ENCODE measurements at regions not wholly inside any gene's neighbourhood (a gene's known extent, or its start where the extent isn't known, plus 50 kb on each side); places are given as distances from the start of the nearest gene placed in this dataset.
"Not testable (repeated sequence)": the region's sequence is repeated elsewhere in the genome, so short reads cannot be mapped to it uniquely, and the experiment has no call there.

GRCh38 chr7:25694211-25694610, 457.8 kb upstream of the NFE2L3 start:
- WGBS, 2 donors, result 79 to 86% methylated on average over 2 of the region's 2 CpGs
- intact Hi-C loops (cut with DNase I; ENCODE audit: low total_unique reads), result no loop called here
- Histone ChIP-seq H3K4me3 (no peak overlapping the region), H3K27me3 (no peaks in the 10 kb centered on the region), H3K9me3 (no peaks in the 10 kb centered on the region), H3K4me1 (no peaks in the 10 kb centered on the region), H3K36me3 (ENCODE audit: low read depth, missing control alignments) (no peaks in the 10 kb centered on the region), H3K27ac (no peak overlapping the region)
- DNase-seq, result no peak
- no peak for TF ChIP-seq CTCF (IDR thresholded peaks at IDR 0.05)
- TF ChIP-seq POLR2A (IDR thresholded peaks at IDR 0.05), result no peak

GRCh38 chr7:25694699-25695098, 457.3 kb upstream of the NFE2L3 start:
- no peaks in the 10 kb centered on the region for H3K36me3 ChIP-seq (ENCODE audit: low read depth, missing control alignments)
- no peak for DNase-seq
- no peak overlapping the region for H3K27ac ChIP-seq
- intact Hi-C loops (cut with DNase I; ENCODE audit: low total_unique reads), result no loop called here
- H3K9me3 ChIP-seq, result no peaks in the 10 kb centered on the region
- no peaks in the 10 kb centered on the region for H3K27me3 ChIP-seq
- 78 to 83% methylated on average over 4 of the region's 4 CpGs for WGBS, 2 donors
- H3K4me1 ChIP-seq, result no peaks in the 10 kb centered on the region
- no peak overlapping the region for H3K4me3 ChIP-seq
- TF ChIP-seq CTCF (IDR thresholded peaks at IDR 0.05), result no peak
- no peak for TF ChIP-seq POLR2A (IDR thresholded peaks at IDR 0.05)

GRCh38 chr7:25696571-25696970, 455.4 kb upstream of the NFE2L3 start:
- H3K27ac ChIP-seq, result no peak overlapping the region
- no peaks in the 10 kb centered on the region for H3K36me3 ChIP-seq (ENCODE audit: low read depth, missing control alignments)
- intact Hi-C loops (cut with DNase I; ENCODE audit: low total_unique reads), result no loop called here
- no peaks in the 10 kb centered on the region for H3K9me3 ChIP-seq
- no peak overlapping the region for H3K4me3 ChIP-seq
- H3K4me1 ChIP-seq, result no peaks in the 10 kb centered on the region
- 98 to 100% methylated on average over 2 of the region's 2 CpGs for WGBS, 2 donors
- H3K27me3 ChIP-seq, result no peaks in the 10 kb centered on the region
- DNase-seq, result no peak
- no peak for TF ChIP-seq POLR2A (IDR thresholded peaks at IDR 0.05)
- no peak for TF ChIP-seq CTCF (IDR thresholded peaks at IDR 0.05)

- Histone ChIP-seq H3K4me1 (no peaks in the 10 kb centered on the region), H3K36me3 (ENCODE audit: low read depth, missing control alignments) (no peaks in the 10 kb centered on the region), H3K27ac (no peak overlapping the region), H3K9me3 (no peaks in the 10 kb centered on the region), H3K4me3 (no peak overlapping the region), H3K27me3 (no peaks in the 10 kb centered on the region)
- no peak for TF ChIP-seq CTCF (IDR thresholded peaks at IDR 0.05)
- no peak for TF ChIP-seq POLR2A (IDR thresholded peaks at IDR 0.05)
- 62% methylated on average over 5 of the region's 5 CpGs for WGBS, 2 donors
- DNase-seq, result no peak
- intact Hi-C loops (cut with DNase I; ENCODE audit: low total_unique reads), result no loop called here
These were observed 453.4 kb upstream of the NFE2L3 start for GRCh38 chr7:25698451-25699113.

GRCh38 chr7:25700141-25700540, 451.9 kb upstream of the NFE2L3 start:
- WGBS, 2 donors, result 75 to 76% methylated on average over 7 of the region's 7 CpGs
- H3K4me3 ChIP-seq; H3K27me3 ChIP-seq; H3K9me3 ChIP-seq; intact Hi-C loops (cut with DNase I; ENCODE audit: low total_unique reads); H3K27ac ChIP-seq; H3K4me1 ChIP-seq; H3K36me3 ChIP-seq (ENCODE audit: low read depth, missing control alignments): not testable (repeated sequence)
- peak; percentile 41 for DNase-seq

Measured in testis (tissue), 2 donors.